ENCODE measurements at regions not wholly inside any gene's neighbourhood (a gene's known extent, or its start where the extent isn't known, plus 50 kb on each side); places are given as distances from the start of the nearest gene placed in this dataset.

- Histone ChIP-seq H3K27ac (ENCODE audit: control insufficient read depth, insufficient read depth, low read length) (no peak overlapping the region), H3K79me2 (ENCODE audit: control insufficient read depth, insufficient read depth, low read length) (no peaks in the 10 kb centered on the region), H3K9me3 (ENCODE audit: control insufficient read depth, low read depth, low read length) (no peaks in the 10 kb centered on the region), H3K36me3 (ENCODE audit: control insufficient read depth in 2 of 2, extremely low read depth in 1 of 2, insufficient read depth in 2 of 2, low read length in 2 of 2) (no peaks in the 10 kb centered on the region), H3K9ac (ENCODE audit: control insufficient read depth, extremely low read depth, insufficient read depth, low read length) (no peak overlapping the region), H3K4me3 (ENCODE audit: control insufficient read depth in 2 of 3, extremely low read depth in 1 of 3, insufficient read depth in 2 of 3, low read depth in 1 of 3, low read length in 3 of 3) (no peak overlapping the region), H2AFZ (ENCODE audit: control insufficient read depth, low read length) (peak overlapping the region; percentile 19), H3K27me3 (ENCODE audit: control insufficient read depth, extremely low read depth, insufficient read depth, low read length) (no peaks in the 10 kb centered on the region), H3K4me1 (ENCODE audit: control insufficient read depth, extremely low read depth, insufficient read depth, low read length) (peaks cover 10% of the 10 kb centered on the region), H4K20me1 (ENCODE audit: control insufficient read depth, extremely low read depth, insufficient read depth, low read length) (no peaks in the 10 kb centered on the region), H3K9me1 (ENCODE audit: control insufficient read depth, extremely low read depth, insufficient read depth, low read length) (no peaks in the 10 kb centered on the region), H3K4me2 (ENCODE audit: control insufficient read depth, extremely low read depth, insufficient read depth, low read depth, low read length) (peak overlapping the region; percentile 51)
- dilution Hi-C loops (cut with MboI; ENCODE audit: extremely low pct_ligation_motif_present, low sequenced_read_pairs): no loop called here
- peak; percentile 76 for FAIRE-seq
- DNase-seq (ENCODE audit: low read depth, low spot score): no peak
- TF ChIP-seq EZH2 (IDR thresholded peaks at IDR 0.05; ENCODE audit: low read length) (no peak), CTCF (optimal IDR thresholded peaks at IDR 0.05 in 1 of 3, IDR thresholded peaks at IDR 0.05 in 1 of 3, conservative IDR thresholded peaks at IDR 0.05 in 1 of 3; ENCODE audit: extremely low read depth in 1 of 3, insufficient read depth in 2 of 3, low read length in 3 of 3) (no peak)
These were observed 64.8 kb downstream of the NPPC start for GRCh38 chr2:231861288-231861931.
